ENCODE measurements at regions not wholly inside any gene's neighbourhood (a gene's known extent, or its start where the extent isn't known, plus 50 kb on each side); places are given as distances from the start of the nearest gene placed in this dataset.

GRCh38 chr21:27258742-27259448 is 292.0 kb upstream of the ADAMTS5 start:
- H3K36me3 ChIP-seq (ENCODE audit: control insufficient read depth in 2 of 2, extremely low read depth in 1 of 2, insufficient read depth in 2 of 2, low read length in 2 of 2) = no peaks in the 10 kb centered on the region
- no peak overlapping the region for H3K4me2 ChIP-seq (ENCODE audit: insufficient read depth, low read length)
- H3K27me3 ChIP-seq (ENCODE audit: control insufficient read depth in 2 of 2, insufficient read depth in 2 of 2, low read length in 2 of 2) = no peaks in the 10 kb centered on the region
- no peak overlapping the region for H2AFZ ChIP-seq (ENCODE audit: low read depth, low read length)
- BruUV-seq (replicated peaks) = no TSS peak
- no peaks in the 10 kb centered on the region for H3K9me1 ChIP-seq (replicated peaks; ENCODE audit: control insufficient read depth, extremely low read depth, insufficient read depth, low read length)
- H4K20me1 ChIP-seq (replicated peaks; ENCODE audit: control insufficient read depth, extremely low read depth, insufficient read depth, low read length) = no peaks in the 10 kb centered on the region
- DNase-seq (ENCODE audit: low read depth, low spot score) = no peak
- H3K79me2 ChIP-seq (ENCODE audit: control insufficient read depth, insufficient read depth, low read length) = no peaks in the 10 kb centered on the region
- dilution Hi-C loops (cut with MboI; ENCODE audit: extremely low pct_ligation_motif_present, low sequenced_read_pairs) (no loop called here), intact Hi-C loops (cut with micrococcal nuclease) (no loop called here)
- no peaks in the 10 kb centered on the region for H3K9me3 ChIP-seq (replicated peaks; ENCODE audit: control insufficient read depth, insufficient read depth, low read length)
- H3K4me1 ChIP-seq (ENCODE audit: control insufficient read depth, extremely low read depth, insufficient read depth, low read length) = no peaks in the 10 kb centered on the region
- no peak overlapping the region for H3K27ac ChIP-seq (ENCODE audit: insufficient read depth, low read depth, low read length)
- no peak for FAIRE-seq
- TF ChIP-seq MAX (IDR thresholded peaks at IDR 0.05; ENCODE audit: insufficient read depth, insufficient read length) (no peak), POLR2AphosphoS5 (IDR thresholded peaks at IDR 0.05; ENCODE audit: insufficient read depth, low read depth, low read length) (no peak), CTCF (IDR thresholded peaks at IDR 0.05; ENCODE audit: extremely low read depth in 1 of 2, insufficient read depth in 1 of 2, low read depth in 1 of 2, low read length in 2 of 2) (no peak), FOS (IDR thresholded peaks at IDR 0.05; ENCODE audit: borderline replicate concordance, insufficient read depth, low read length) (no peak), JUN (IDR thresholded peaks at IDR 0.05; ENCODE audit: borderline replicate concordance, insufficient read depth, insufficient read length, low read depth) (no peak), GATA2 (IDR thresholded peaks at IDR 0.05; ENCODE audit: insufficient read depth, insufficient read length, low read depth, low read length) (no peak), EZH2 (IDR thresholded peaks at IDR 0.05; ENCODE audit: borderline replicate concordance, low read depth, low read length, severe bottlenecking) (no peak), MYC (IDR thresholded peaks at IDR 0.05; ENCODE audit: low read depth, low read length) (no peak), POLR2A (IDR thresholded peaks at IDR 0.05; ENCODE audit: low read depth, low read length) (no peak)
- no peak overlapping the region for H3K9ac ChIP-seq (replicated peaks; ENCODE audit: extremely low read depth, insufficient read depth, low read length)
- no peak overlapping the region for H3K4me3 ChIP-seq (replicated peaks in 1 of 3; ENCODE audit: insufficient read depth in 1 of 3, low read depth in 1 of 3, low read length in 3 of 3)
- POLR2A ChIA-PET = no interaction called here
- CTCF ChIA-PET = interaction anchor here (1.5 kb wide), 1 partner anchor 10 kb away, joined by 4 read pairs; no protein-coding TSS in a partner anchor
